ENCODE measurements at regions not wholly inside any gene's neighbourhood (a gene's known extent, or its start where the extent isn't known, plus 50 kb on each side); places are given as distances from the start of the nearest gene placed in this dataset.
"Not testable (repeated sequence)": the region's sequence is repeated elsewhere in the genome, so short reads cannot be mapped to it uniquely, and the experiment has no call there.

DNA sequence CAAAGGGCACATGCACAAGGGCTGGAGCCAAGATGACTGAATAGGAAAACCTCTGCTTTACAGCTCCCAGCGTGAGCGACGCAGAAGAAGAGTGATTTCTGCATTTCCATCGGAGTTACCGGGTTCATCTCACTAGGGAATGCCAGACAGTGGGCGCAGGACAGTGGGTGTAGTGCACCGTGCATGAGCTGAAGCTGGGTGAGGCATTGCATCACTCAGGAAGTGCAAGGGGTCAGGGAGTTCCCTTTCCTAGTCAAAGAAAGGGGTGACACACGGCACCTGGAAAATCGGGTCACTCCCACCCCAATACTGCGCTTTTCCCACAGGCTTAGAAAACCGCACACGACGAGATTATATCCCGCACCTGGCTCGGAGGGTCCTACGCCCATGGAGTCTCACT, 64.5 kb upstream of the HTR1E start:
- peaks cover 33% of the 10 kb centered on the region for H3K9me3 Mint-ChIP-seq
- not testable (repeated sequence) for H3K4me1 Mint-ChIP-seq, H3K36me3 Mint-ChIP-seq, H3K4me3 Mint-ChIP-seq, H3K27ac Mint-ChIP-seq, H3K27me3 Mint-ChIP-seq

DNA sequence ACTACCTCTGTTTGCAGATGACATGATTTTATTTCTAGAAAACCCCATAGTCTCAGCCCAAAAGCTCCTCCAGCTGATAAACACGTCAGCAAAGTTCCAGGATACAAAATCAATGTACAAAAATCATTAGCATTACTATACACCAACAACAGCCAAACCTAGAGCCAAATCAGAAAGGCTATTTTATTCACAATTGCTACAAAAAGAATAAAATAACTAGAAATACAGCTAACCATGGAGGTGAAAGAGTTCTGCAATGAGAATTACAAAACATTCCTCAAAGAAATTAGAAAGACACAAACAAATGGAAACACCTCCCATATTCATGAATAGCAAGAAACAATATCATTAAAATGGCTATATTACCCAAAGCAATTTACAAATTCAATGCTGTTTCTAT, 65.6 kb upstream of the HTR1E start:
- Mint-ChIP-seq H3K4me3 (no peak overlapping the region), H3K9me3 (peaks cover 33% of the 10 kb centered on the region), H3K27me3 (no peaks in the 10 kb centered on the region), H3K4me1 (no peaks in the 10 kb centered on the region), H3K27ac (no peak overlapping the region), H3K36me3 (peaks cover 1% of the 10 kb centered on the region)

DNA sequence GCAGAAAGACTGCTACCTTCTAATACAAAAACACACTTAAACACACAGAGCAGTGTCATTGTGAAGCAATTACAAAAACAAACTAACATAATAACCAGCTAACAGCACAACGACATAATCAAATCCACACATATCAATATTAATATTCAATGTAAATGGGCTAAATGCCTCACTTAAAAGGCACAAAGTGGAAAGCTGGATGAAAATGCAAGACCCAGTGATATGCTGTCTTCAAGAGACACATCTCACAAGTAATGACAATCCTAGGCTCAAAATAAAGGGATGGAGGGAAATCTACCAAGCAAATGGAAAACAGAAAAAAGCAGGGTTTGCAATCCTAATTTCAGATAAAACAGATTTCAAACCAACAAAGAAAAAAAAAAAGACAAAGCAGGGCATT, 67.8 kb upstream of the HTR1E start:
- H3K9me3 Mint-ChIP-seq: peaks cover 33% of the 10 kb centered on the region
- no peaks in the 10 kb centered on the region for H3K4me1 Mint-ChIP-seq

DNA sequence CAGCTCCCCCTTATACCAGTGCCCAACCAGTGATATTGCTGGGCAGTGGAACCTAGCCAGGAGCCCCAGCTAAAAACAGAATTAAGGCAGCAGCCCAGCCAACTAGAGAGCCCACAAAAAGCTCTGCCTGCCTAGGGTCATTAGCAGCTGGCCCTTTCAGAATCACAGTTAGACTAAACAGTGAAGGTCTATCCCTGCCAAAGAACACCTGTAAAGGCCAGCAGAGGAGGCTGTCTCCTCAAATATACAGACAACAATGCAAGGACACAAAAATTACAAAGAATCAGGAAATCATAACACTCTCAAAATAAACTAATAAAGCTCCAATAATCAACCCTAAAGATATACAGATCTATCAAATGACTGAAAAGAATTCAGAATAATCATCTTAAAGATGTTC, 77.8 kb upstream of the HTR1E start:
- no peak overlapping the region for H3K27ac Mint-ChIP-seq

More for the DNA sequence above, 67.8 kb upstream of the HTR1E start:
- Mint-ChIP-seq H3K27ac (no peak overlapping the region), H3K27me3 (no peaks in the 10 kb centered on the region), H3K36me3 (peaks cover 1% of the 10 kb centered on the region), H3K4me3 (no peak overlapping the region)

DNA sequence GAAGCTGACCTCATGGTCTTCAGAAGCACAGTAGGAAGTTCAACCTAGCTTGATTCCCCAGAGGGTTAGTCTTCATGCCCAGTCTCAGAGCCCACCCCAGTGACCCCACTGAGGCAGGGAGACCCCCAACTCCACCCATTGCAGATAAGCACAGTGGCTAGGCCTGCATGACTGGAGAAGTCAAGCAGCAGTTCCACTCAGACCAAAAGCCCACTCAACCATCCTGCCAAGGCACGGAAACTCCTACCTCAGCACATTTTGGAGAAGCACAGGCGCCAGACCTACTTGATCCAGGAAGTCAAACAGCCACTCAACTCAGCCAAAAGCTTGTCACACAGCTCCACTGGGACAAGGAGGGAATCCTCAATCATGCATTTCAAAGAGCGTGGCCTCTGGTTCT, 78.4 kb upstream of the HTR1E start:
- Mint-ChIP-seq H3K4me3 (no peak overlapping the region), H3K9me3 (peaks cover 5% of the 10 kb centered on the region), H3K27me3 (no peaks in the 10 kb centered on the region), H3K4me1 (no peaks in the 10 kb centered on the region), H3K36me3 (no peaks in the 10 kb centered on the region), H3K27ac (no peak overlapping the region)

More for the DNA sequence above, 77.8 kb upstream of the HTR1E start:
- peaks cover 5% of the 10 kb centered on the region for H3K9me3 Mint-ChIP-seq
- no peaks in the 10 kb centered on the region for H3K4me1 Mint-ChIP-seq
- H3K36me3 Mint-ChIP-seq: no peaks in the 10 kb centered on the region
- no peak overlapping the region for H3K4me3 Mint-ChIP-seq
- no peaks in the 10 kb centered on the region for H3K27me3 Mint-ChIP-seq

DNA sequence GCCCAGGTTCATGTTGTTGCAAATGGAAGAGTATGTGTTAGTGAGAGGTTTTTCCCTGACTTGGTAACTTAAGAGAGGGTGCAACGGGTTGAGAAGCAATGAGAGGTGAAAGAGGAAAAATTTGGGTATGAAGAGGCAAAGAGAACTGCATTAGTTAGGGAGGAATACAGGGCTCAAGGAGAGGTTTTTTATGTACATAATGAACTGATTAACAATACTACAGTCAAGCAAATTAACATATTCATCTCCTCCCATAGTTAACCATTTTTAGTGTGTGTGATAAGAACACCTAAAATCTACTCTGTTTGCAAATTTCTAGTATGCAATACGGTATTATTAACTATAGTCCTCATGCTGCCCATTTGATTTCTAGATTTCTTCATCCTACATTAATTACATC, 79.5 kb upstream of the HTR1E start:
- Mint-ChIP-seq H3K9me3 (peaks cover 5% of the 10 kb centered on the region), H3K27ac (no peak overlapping the region), H3K36me3 (no peaks in the 10 kb centered on the region), H3K27me3 (peaks cover 1% of the 10 kb centered on the region), H3K4me1 (no peaks in the 10 kb centered on the region), H3K4me3 (no peak overlapping the region)

DNA sequence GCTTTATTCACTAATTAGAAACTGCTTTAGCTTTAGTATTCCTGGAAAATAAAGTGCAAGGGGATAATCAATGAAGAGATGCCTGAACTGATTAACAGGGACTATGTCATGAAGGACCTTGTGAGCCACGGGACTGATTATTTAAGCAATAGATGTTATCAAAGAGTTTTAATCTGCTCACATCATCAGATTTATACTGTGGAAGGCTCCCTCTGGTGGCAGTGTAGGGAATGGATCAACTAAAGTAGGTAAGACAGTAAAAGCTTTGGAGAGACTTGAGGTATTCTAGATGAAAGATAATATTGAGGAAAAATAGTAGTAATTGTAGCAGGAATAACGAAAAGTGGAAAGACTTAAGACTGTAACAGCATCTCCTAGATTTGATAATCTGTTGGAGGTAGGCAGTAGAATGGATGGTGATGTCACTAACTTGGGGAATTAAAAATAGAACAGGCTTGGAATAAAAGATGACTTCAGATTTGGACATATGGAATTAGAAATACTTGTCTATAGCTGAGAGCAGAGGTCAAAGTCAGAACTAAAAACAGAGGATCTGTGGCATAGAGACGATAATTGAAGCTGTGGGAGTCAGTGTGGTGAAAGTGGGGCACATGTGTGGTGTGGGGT, 80.3 kb upstream of the HTR1E start:
- no peaks in the 10 kb centered on the region for H3K36me3 Mint-ChIP-seq

DNA sequence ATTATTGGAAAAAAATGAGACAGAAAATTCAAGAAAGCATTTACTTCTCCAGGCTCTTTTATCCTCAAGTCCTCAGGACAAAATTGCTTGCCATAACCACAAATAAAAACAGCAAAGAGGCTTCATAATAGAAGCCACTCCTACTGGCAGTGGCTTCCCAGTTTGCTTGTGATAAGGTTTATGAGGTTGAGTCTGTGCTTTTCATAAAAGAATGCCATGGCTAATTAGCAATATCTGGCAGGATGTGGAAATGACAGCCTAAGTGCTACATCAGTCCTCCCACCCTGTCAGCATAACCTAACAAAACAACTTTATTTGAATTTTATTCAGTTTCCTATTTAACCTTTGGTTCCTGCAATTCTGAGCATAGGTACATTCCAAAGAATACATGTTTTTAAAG, 80.9 kb upstream of the HTR1E start:
- H3K36me3 Mint-ChIP-seq: no peaks in the 10 kb centered on the region

More for the DNA sequence above, 80.3 kb upstream of the HTR1E start:
- Mint-ChIP-seq H3K27ac (no peak overlapping the region), H3K4me1 (no peaks in the 10 kb centered on the region), H3K4me3 (no peak overlapping the region), H3K9me3 (peaks cover 5% of the 10 kb centered on the region), H3K27me3 (peaks cover 1% of the 10 kb centered on the region)

DNA sequence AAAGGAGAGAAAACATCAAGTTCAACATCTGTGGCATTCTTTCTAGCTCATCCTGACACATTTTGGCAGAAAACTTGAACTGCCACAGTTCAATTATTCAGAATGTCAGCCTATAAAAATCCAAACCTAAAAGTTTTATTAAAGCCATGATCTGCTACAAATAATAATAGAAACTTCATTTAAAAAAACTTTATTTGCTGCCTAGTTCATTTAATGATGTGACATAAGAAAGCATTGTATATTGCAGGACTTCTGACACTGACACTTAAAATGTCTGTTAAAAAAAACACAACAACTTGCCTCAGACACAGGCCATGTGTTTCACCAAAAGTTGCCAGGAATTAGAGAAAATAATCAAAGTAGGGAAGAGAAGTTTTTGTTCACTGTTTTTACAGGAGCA, 88.3 kb upstream of the HTR1E start:
- Mint-ChIP-seq H3K36me3 (no peaks in the 10 kb centered on the region), H3K4me1 (no peaks in the 10 kb centered on the region), H3K9me3 (no peaks in the 10 kb centered on the region), H3K27ac (no peak overlapping the region), H3K27me3 (peaks cover 1% of the 10 kb centered on the region), H3K4me3 (no peak overlapping the region)

More for the DNA sequence above, 80.9 kb upstream of the HTR1E start:
- Mint-ChIP-seq H3K9me3 (peaks cover 4% of the 10 kb centered on the region), H3K27ac (no peak overlapping the region), H3K4me1 (no peaks in the 10 kb centered on the region), H3K27me3 (peaks cover 1% of the 10 kb centered on the region), H3K4me3 (no peak overlapping the region)

DNA sequence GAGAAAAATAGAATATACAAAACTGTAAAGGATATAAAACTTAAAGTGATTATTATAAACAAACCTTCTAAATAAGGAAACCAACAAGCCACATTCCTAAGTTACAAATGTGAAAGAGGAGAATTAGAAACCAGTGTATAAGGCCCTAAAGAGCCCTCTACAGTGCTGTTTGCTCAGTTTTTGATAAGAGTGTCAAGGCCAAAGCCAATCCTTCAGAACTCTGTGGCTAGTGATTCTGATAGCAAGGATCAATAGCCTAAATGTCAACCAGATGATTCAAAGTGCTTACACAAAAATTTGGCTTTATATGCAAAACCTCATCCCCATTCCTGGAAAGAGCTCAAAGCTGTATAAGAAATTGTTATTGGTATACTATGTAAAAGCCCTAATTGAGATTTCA, 104.6 kb upstream of the HTR1E start:
- Mint-ChIP-seq H3K4me3 (no peak overlapping the region), H3K36me3 (no peaks in the 10 kb centered on the region), H3K27ac (no peak overlapping the region), H3K9me3 (peaks cover 5% of the 10 kb centered on the region), H3K4me1 (no peaks in the 10 kb centered on the region), H3K27me3 (no peaks in the 10 kb centered on the region)

DNA sequence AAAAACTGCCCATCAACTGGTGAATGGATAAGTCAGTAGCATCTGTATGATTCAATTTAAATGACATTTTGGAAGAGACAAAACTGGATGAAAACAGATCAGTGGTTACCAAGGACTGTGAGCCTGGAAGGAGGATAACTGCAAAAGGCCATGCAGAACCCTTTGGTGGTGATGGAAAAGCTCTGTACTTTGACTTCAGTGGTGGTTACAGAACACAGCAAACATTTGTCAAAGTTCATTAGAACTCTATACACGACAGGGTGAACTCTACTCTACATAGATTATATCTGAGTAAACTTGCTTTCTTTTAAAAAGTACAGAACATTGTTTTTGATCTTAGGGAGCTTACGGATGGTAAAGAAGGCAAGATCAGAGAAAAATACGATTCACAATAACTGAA, 111.9 kb upstream of the HTR1E start:
- no peaks in the 10 kb centered on the region for H3K4me1 Mint-ChIP-seq
- H3K27me3 Mint-ChIP-seq: no peaks in the 10 kb centered on the region
- peaks cover 5% of the 10 kb centered on the region for H3K9me3 Mint-ChIP-seq

DNA sequence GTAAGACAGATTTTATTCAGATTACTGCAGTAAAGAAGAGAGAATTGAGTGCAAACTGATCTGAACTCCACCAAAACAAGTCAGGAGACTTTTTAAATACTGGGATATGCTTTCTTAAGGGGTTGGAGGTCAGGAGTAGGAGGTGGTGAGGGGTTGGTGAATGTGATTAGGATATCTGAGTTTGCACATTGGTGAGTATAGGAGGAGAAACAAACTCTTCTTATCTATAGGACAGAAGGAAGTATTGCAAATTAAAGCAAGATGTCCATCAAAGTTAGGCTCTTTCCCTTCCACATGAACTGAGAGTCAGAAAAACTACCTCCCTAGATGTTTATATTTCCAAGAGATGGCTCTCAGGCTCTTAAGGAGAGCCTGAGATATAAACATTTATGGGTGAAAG, 114.6 kb upstream of the HTR1E start:
- Mint-ChIP-seq H3K9me3 (no peaks in the 10 kb centered on the region), H3K27ac (no peak overlapping the region), H3K4me3 (no peak overlapping the region), H3K36me3 (no peaks in the 10 kb centered on the region), H3K27me3 (no peaks in the 10 kb centered on the region), H3K4me1 (no peaks in the 10 kb centered on the region)

More for the DNA sequence above, 111.9 kb upstream of the HTR1E start:
- no peak overlapping the region for H3K27ac Mint-ChIP-seq
- no peaks in the 10 kb centered on the region for H3K36me3 Mint-ChIP-seq
- H3K4me3 Mint-ChIP-seq: no peak overlapping the region

DNA sequence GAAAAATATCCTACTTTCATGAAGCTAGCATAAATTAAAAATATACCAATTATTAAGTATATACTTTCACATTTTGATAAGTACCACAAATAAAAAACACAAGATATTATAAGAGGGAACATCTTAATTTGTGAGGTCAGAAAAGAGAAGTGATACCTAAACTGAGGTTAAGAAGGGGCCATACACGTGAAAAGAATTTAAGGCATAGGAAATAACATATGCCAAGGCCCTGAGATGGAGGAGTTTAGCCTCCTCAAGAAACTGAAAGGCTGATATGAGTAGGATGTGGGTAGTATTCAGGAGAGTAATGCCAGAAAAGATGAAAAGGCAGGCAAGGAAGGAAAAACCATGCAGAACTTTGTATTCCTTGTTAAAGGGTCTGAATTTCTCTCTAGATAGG, 116.6 kb upstream of the HTR1E start:
- no peaks in the 10 kb centered on the region for H3K36me3 Mint-ChIP-seq
- H3K27ac Mint-ChIP-seq: no peak overlapping the region
- no peak overlapping the region for H3K4me3 Mint-ChIP-seq
- no peaks in the 10 kb centered on the region for H3K4me1 Mint-ChIP-seq
- no peaks in the 10 kb centered on the region for H3K9me3 Mint-ChIP-seq
- H3K27me3 Mint-ChIP-seq: no peaks in the 10 kb centered on the region

DNA sequence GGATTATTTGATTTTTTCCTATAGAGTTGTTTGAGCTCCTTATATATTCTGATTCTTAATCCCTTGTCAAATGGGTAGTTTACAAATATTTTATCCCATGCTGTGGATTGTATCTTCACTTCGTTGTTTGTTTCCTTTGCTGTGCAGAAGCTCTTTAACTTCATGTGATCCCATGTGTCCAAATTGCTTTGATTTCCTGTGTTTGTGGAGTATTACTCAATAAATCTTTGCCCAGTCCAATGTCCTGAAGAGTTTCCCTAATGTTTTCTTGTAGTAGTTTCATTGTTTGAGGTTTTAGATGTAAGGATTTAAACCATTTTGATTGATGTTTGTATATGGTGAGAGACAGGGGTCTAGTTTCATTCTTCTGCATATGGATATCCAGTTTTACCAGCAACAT, 143.7 kb upstream of the HTR1E start:
- Mint-ChIP-seq H3K27ac (no peak overlapping the region), H3K4me3 (no peak overlapping the region), H3K36me3 (no peaks in the 10 kb centered on the region), H3K4me1 (no peaks in the 10 kb centered on the region), H3K9me3 (no peaks in the 10 kb centered on the region), H3K27me3 (no peaks in the 10 kb centered on the region)

DNA sequence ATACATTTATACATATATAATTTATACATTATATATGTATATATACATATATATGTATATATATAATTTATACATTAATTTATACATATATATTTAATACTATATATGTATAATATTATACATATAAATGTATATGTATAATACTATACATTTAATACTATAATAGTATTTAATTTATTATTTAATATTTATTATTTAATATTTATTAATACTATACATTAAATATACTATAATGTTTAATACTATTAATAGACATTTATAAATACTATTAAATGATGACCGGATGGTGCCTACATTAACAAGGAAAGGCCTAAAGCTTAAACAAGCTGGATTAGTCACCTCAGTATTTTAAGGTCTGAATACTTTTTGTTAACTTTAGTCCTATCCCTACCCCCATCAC, 145.9 kb upstream of the HTR1E start:
- Mint-ChIP-seq H3K27ac (no peak overlapping the region), H3K9me3 (no peaks in the 10 kb centered on the region), H3K4me3 (no peak overlapping the region), H3K4me1 (no peaks in the 10 kb centered on the region), H3K27me3 (peaks cover under 1% of the 10 kb centered on the region), H3K36me3 (no peaks in the 10 kb centered on the region)

DNA sequence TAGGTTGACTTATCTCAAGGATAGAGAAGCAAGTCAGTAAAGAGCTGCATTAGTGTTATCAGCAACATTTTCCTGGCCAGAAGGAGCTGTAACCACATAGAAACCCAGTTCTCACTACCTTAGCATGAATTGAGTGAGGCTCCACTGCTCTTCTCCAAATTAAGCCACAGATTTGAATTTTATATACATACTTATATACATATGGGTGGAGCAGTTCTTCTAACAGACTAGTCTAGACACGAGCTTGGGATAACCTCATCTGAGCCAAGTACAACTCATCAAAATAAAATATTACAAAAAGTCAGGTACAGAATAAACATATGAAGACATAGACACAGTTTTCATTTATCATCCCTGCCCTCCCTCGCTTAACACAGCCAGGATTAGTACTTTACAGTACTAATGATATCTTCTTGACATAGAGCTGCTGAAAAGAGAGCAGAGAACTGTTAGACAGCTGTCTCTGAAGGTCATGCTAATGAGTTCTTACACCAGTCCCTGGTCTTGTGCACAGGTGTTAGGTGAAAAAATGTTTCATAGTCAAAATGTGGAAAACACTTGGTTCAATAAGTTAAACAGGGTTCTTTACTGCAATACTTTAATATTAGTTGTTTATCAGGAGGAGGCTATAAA, 147.4 kb upstream of the HTR1E start:
- H3K36me3 Mint-ChIP-seq: no peaks in the 10 kb centered on the region
- H3K4me1 Mint-ChIP-seq: no peaks in the 10 kb centered on the region
- no peak overlapping the region for H3K4me3 Mint-ChIP-seq
- no peaks in the 10 kb centered on the region for H3K9me3 Mint-ChIP-seq
- H3K27ac Mint-ChIP-seq: no peak overlapping the region
- peaks cover 2% of the 10 kb centered on the region for H3K27me3 Mint-ChIP-seq

DNA sequence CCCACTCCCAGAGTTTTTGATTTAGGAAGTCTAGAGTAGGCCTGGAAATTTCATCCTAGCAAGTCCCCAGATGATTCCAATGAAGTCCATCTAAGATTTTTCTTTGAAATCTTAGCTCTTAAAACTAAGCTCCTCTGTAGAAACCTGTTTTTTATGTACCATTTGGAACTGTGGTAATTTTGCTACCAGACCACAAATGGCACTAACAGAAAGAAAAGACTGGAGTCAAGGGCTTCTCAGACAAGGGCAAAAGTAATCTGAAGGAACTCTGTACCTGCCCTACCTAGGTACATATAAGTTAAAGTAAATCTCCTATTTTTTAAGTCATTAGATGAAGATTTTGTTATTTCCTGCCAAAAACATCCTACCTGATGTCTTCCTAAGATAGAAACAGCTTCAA, 155.0 kb upstream of the HTR1E start:
- H3K36me3 Mint-ChIP-seq: no peaks in the 10 kb centered on the region
- peaks cover 2% of the 10 kb centered on the region for H3K27me3 Mint-ChIP-seq
- H3K4me1 Mint-ChIP-seq: no peaks in the 10 kb centered on the region
- H3K27ac Mint-ChIP-seq: no peak overlapping the region
- no peak overlapping the region for H3K4me3 Mint-ChIP-seq
- no peaks in the 10 kb centered on the region for H3K9me3 Mint-ChIP-seq

Measured in activated naive CD4-positive, alpha-beta T cell treated with anti-CD3 and anti-CD28 coated beads, Interleukin-2, amount 50 U/mL, for 24 hours (primary cell).